Thoracic aorta (tissue), 2 donors: ENCODE measurements at regions not wholly inside any gene's neighbourhood (a gene's known extent, or its start where the extent isn't known, plus 50 kb on each side); places are given as distances from the start of the nearest gene placed in this dataset.

Experiments
- ATAC-seq: fragments of 150-250 bp; one replicate; pipeline ENCODE4 v1.8.0; 2017; ENCODE audit warnings: low read depth; ENCODE audit not compliant: insufficient number of reproducible peaks, low FRiP score
- DNase-seq: peaks from one replicate; pipeline ENCODE4 v3.0.0-alpha.2; 2020; ENCODE audit warnings: low spot score
- H3K27ac ChIP-seq, 2 donors: fragments of 200-600 bp; sonication (generic); 1 replicate in 1 of 2; 2 replicates in 1 of 2; pipeline ENCODE4 v1.5.1; 2016; ENCODE audit warnings: mild to moderate bottlenecking in 2 of 2, moderate library complexity in 2 of 2
- H3K27me3 ChIP-seq: fragments of 200-600 bp; sonication (generic); replicated peaks from 2 replicates; pipeline ENCODE4 v1.6.0; 2016; ENCODE audit warnings: mild to moderate bottlenecking; ENCODE audit not compliant: insufficient read depth
- H3K36me3 ChIP-seq: fragments of 200-600 bp; sonication (generic); one replicate; pipeline ENCODE4 v1.5.1; 2016
- H3K4me1 ChIP-seq, 2 donors: fragments of 200-600 bp; sonication (generic); 1 replicate in 1 of 2; 2 replicates in 1 of 2; pipeline versions ENCODE4 v1.5.1 to v1.6.0; 2016; ENCODE audit warnings: low read depth in 2 of 2, mild to moderate bottlenecking in 1 of 2; ENCODE audit not compliant: control insufficient read depth in 1 of 2
- H3K4me3 ChIP-seq: fragments of 200-600 bp; sonication (generic); 2 replicates; pipeline ENCODE4 v1.5.1; 2016; ENCODE audit warnings: mild to moderate bottlenecking
- H3K9me3 ChIP-seq: fragments of 200-600 bp; sonication (generic); 2 replicates; pipeline ENCODE4 v1.5.1; 2016
- CTCF ChIP-seq: fragments of 200-600 bp; sonication (generic); IDR thresholded peaks from one replicate; pipeline ENCODE4 v1.5.1; 2019; ENCODE audit warnings: antibody characterized with exemption

GRCh38 chr9:28409919-28410318 lies 836.6 kb upstream of the C9orf72 start:
- no peaks in the 10 kb centered on the region for H3K4me1 ChIP-seq
- no peak for TF ChIP-seq CTCF
- no peaks in the 10 kb centered on the region for H3K27me3 ChIP-seq
- no peak for ATAC-seq
- DNase-seq: no peak
- no peak overlapping the region for H3K27ac ChIP-seq
- no peak overlapping the region for H3K4me3 ChIP-seq
- H3K9me3 ChIP-seq: no peaks in the 10 kb centered on the region
- H3K36me3 ChIP-seq: no peaks in the 10 kb centered on the region

GRCh38 chr9:28410411-28410810 lies 837.1 kb upstream of the C9orf72 start:
- H3K4me3 ChIP-seq: no peak overlapping the region
- no peaks in the 10 kb centered on the region for H3K27me3 ChIP-seq
- no peaks in the 10 kb centered on the region for H3K9me3 ChIP-seq
- H3K4me1 ChIP-seq: no peaks in the 10 kb centered on the region
- no peak overlapping the region for H3K27ac ChIP-seq
- ATAC-seq: no peak
- TF ChIP-seq CTCF: no peak
- DNase-seq: no peak
- no peaks in the 10 kb centered on the region for H3K36me3 ChIP-seq

DNA sequence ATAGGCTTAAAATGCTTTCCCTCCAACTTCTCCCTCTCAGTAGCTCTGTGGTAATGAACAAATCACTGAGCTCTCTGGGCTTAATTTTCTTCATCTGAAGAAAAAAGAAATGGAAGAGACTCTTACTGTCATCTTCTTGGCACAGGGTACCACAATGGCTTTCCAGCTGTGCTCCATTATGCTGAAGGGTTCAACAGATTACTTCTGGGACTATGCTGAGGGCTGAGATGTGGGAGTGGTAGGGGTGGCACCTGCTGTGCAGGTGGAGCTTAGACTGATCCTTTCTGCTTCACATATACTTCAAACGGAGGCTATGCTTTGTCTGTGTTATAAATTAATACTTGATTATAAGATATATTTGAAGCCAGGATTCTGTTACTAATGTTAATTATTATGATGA lies 840.2 kb upstream of the C9orf72 start:
- Histone ChIP-seq H3K4me3 (no peak overlapping the region), H3K27ac (no peak overlapping the region), H3K9me3 (no peaks in the 10 kb centered on the region), H3K27me3 (no peaks in the 10 kb centered on the region), H3K36me3 (no peaks in the 10 kb centered on the region), H3K4me1 (no peaks in the 10 kb centered on the region)
- no peak for TF ChIP-seq CTCF
- ATAC-seq: no peak
- DNase-seq: no peak

DNA sequence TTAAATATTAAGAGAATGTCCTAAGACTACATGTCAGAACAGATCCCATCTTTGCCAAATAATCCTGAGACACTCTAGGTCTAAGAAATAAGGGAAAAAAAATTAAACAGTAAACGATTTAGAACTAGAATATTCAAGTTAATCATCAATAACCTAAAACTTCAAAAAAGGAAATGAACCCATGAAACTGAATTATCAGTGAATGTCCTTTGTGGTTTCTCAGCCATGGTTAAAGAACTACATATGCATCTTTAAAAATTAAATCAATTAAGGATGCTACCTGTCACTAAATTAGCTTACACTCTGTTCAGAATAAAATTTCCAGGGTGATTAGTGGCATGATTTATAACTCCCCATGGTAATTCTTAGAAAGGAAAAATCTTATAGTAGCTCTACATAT lies 850.0 kb upstream of the C9orf72 start:
- Histone ChIP-seq H3K4me1 (no peaks in the 10 kb centered on the region), H3K27ac (no peak overlapping the region), H3K4me3 (no peak overlapping the region), H3K27me3 (no peaks in the 10 kb centered on the region), H3K36me3 (no peaks in the 10 kb centered on the region), H3K9me3 (no peaks in the 10 kb centered on the region)
- ATAC-seq (no peak), DNase-seq (no peak)
- no peak for TF ChIP-seq CTCF

DNA sequence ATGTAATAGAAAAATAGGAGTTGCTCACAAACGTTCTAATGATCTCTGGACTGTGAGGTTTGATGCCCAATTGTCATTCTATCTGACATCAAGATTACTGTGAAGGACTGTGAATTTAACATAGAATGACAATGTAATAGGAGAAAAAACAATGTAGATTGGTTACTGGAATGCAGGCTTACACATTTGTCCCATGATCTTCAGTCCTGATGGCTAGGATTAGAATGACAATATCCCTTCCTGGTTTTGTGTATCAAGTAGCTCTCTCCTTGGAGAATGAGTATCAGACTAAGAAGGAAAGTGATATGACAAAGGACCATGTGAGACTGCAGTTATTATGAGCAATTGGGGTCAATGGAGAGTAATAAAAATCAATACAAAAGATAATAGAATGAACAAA lies 862.2 kb upstream of the C9orf72 start:
- TF ChIP-seq CTCF: no peak
- no peak for DNase-seq
- H3K27me3 ChIP-seq: no peaks in the 10 kb centered on the region
- no peaks in the 10 kb centered on the region for H3K9me3 ChIP-seq
- H3K27ac ChIP-seq: no peak overlapping the region
- no peak for ATAC-seq
- H3K4me1 ChIP-seq: no peaks in the 10 kb centered on the region
- H3K36me3 ChIP-seq: no peaks in the 10 kb centered on the region
- no peak overlapping the region for H3K4me3 ChIP-seq
